ENCODE measurements at regions not wholly inside any gene's neighbourhood (a gene's known extent, or its start where the extent isn't known, plus 50 kb on each side); places are given as distances from the start of the nearest gene placed in this dataset.

DNA sequence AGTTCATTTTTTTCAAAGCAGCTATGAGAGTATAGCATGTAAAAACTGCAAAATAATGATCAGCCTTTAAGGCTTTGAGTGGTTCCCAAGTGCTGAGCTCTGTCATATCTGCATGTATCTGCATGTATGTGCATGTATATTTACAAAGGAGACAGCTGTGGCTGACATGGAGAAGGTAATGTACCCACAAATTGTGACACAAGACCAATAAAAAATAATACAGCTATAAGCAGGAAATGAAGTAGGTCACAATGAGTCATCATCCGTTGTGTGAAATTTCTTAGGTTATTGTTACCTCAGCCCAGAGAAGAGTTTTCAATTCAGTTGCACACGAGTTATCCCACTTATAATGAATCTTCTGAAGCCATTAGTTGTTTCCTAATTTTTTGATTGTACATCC, 60.9 kb upstream of the MED4 start:
- TF ChIP-seq JUND (IDR thresholded peaks at IDR 0.05) = peak; percentile 73 to 75
- no peak for TF ChIP-seq CTCF (IDR thresholded peaks at IDR 0.05; ENCODE audit: low read depth, low read length, missing input control)
- TF ChIP-seq GABPA (IDR thresholded peaks at IDR 0.05 in 1 of 2, conservative IDR thresholded peaks at IDR 0.05 in 1 of 2) = no peak
- TF ChIP-seq, protein P1, sequence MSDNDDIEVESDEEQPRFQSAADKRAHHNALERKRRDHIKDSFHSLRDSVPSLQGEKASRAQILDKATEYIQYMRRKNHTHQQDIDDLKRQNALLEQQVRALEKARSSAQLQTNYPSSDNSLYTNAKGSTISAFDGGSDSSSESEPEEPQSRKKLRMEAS (IDR thresholded peaks at IDR 0.05) = no peak
- TF ChIP-seq ZBTB33 (IDR thresholded peaks at IDR 0.05) = no peak
- TF ChIP-seq RAD21 (IDR thresholded peaks at IDR 0.05) = no peak
- TF ChIP-seq TAF1 (conservative IDR thresholded peaks at IDR 0.05) = no peak
- TF ChIP-seq FOXA1 (IDR thresholded peaks at IDR 0.05) = no peak
